Kidney epithelial cell (primary cell): ENCODE measurements at regions not wholly inside any gene's neighbourhood (a gene's known extent, or its start where the extent isn't known, plus 50 kb on each side); places are given as distances from the start of the nearest gene placed in this dataset.

ENCODE experiments used
- DNase-seq: peaks from one replicate; pipeline ENCODE4 v3.0.0-alpha.2; 2010; ENCODE audit warnings: low read depth
- H3K27me3 ChIP-seq: 2 replicates; pipeline ENCODE4 v1.6.0; 2011; ENCODE audit warnings: low read length; ENCODE audit not compliant: control insufficient read depth, insufficient read depth
- H3K36me3 ChIP-seq: 2 replicates; pipeline ENCODE4 v1.5.1; 2011; ENCODE audit warnings: low read length; ENCODE audit not compliant: control insufficient read depth, insufficient read depth
- H3K4me3 ChIP-seq: 2 replicates; pipeline ENCODE4 v1.5.1; 2011; ENCODE audit warnings: low read depth, mild to moderate bottlenecking, control low read depth, low read length
- CTCF ChIP-seq: IDR thresholded peaks from 2 replicates; pipeline ENCODE4 v1.5.1; 2011; ENCODE audit warnings: mild to moderate bottlenecking, moderate library complexity, low read length, control low read depth, inconsistent platforms; ENCODE audit not compliant: insufficient read depth, poor library complexity, severe bottlenecking

GRCh38 chr10:44771233-44771995 lies 139.7 kb upstream of the TMEM72 start:
- no peak for TF ChIP-seq CTCF
- Histone ChIP-seq H3K36me3 (no peaks in the 10 kb centered on the region), H3K4me3 (no peak overlapping the region), H3K27me3 (no peaks in the 10 kb centered on the region)
- no peak for DNase-seq

GRCh38 chr10:44773565-44773964 lies 137.6 kb upstream of the TMEM72 start:
- TF ChIP-seq CTCF, result no peak
- DNase-seq, result no peak
- no peaks in the 10 kb centered on the region for H3K36me3 ChIP-seq

GRCh38 chr10:44774676-44775401 lies 136.3 kb upstream of the TMEM72 start:
- no peak for TF ChIP-seq CTCF
- H3K4me3 ChIP-seq, result no peak overlapping the region
- DNase-seq, result no peak
- H3K36me3 ChIP-seq, result no peaks in the 10 kb centered on the region
- no peaks in the 10 kb centered on the region for H3K27me3 ChIP-seq

More at GRCh38 chr10:44773565-44773964, 137.6 kb upstream of the TMEM72 start:
- Histone ChIP-seq H3K27me3 (no peaks in the 10 kb centered on the region), H3K4me3 (no peak overlapping the region)

- Histone ChIP-seq H3K36me3 (no peaks in the 10 kb centered on the region), H3K4me3 (no peak overlapping the region), H3K27me3 (no peaks in the 10 kb centered on the region)
- no peak for TF ChIP-seq CTCF
- DNase-seq, result no peak
Measured at GRCh38 chr10:44775402-44775741, 135.8 kb upstream of the TMEM72 start.

- TF ChIP-seq CTCF, result no peak
- no peaks in the 10 kb centered on the region for H3K36me3 ChIP-seq
- no peak for DNase-seq
- H3K27me3 ChIP-seq, result no peaks in the 10 kb centered on the region
- H3K4me3 ChIP-seq, result no peak overlapping the region
Measured at GRCh38 chr10:44776181-44776580, 135.0 kb upstream of the TMEM72 start.

GRCh38 chr10:44779511-44779910 lies 131.6 kb upstream of the TMEM72 start:
- no peaks in the 10 kb centered on the region for H3K27me3 ChIP-seq
- no peak for DNase-seq

More at GRCh38 chr10:44779511-44779910, 131.6 kb upstream of the TMEM72 start:
- Histone ChIP-seq H3K4me3 (no peak overlapping the region), H3K36me3 (no peaks in the 10 kb centered on the region)
- TF ChIP-seq CTCF, result no peak
